HG03354 (cell line): ENCODE measurements at regions not wholly inside any gene's neighbourhood (a gene's known extent, or its start where the extent isn't known, plus 50 kb on each side); places are given as distances from the start of the nearest gene placed in this dataset.

Source experiments
- ATAC-seq: cut with Tn5 transposase; IDR thresholded peaks from one replicate; pipeline ENCODE4 v1.9.1; 2021; ENCODE audit warnings: mild to moderate bottlenecking; ENCODE audit not compliant: unreplicated experiment, poor library complexity, severe bottlenecking

DNA sequence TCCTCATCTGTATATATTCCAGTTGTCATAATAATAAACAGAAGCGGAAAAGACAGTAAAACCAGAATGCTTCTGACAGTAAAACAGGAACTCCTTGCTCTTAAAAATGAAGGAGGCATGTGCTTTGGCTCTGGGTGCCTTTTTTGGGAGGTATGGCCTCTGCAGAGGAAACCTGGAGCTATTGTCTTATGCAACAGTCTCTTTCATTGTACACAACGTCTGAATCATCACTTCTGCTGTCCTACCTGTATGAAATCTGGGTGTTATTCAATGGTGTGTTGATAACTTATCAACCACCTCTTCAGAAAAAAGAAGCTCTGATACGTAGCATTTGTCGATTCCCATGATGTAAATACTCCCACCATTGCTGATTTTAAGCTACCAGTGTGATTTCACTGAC lies 64.8 kb downstream of the CDCA7 start:
- ATAC-seq, result no peak

DNA sequence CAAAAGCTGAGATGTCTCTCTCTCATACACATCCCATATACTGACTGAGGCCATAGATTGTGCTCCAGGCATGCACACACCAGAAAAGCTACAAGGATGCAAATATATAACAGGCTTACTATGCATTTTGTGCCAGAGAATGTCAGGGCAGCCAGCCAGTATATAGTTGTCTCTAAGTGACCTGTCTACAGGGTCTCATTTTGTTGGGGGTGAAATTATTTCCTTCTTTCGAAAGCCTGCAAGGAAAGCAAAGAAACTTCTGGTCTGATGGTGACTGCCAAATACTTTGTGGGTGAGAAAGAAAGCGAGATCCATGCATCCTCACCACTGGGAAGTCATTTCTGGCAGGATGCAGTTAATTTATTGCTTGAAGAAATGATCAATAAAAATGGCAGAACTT lies 70.2 kb downstream of the CDCA7 start:
- ATAC-seq, result no peak

DNA sequence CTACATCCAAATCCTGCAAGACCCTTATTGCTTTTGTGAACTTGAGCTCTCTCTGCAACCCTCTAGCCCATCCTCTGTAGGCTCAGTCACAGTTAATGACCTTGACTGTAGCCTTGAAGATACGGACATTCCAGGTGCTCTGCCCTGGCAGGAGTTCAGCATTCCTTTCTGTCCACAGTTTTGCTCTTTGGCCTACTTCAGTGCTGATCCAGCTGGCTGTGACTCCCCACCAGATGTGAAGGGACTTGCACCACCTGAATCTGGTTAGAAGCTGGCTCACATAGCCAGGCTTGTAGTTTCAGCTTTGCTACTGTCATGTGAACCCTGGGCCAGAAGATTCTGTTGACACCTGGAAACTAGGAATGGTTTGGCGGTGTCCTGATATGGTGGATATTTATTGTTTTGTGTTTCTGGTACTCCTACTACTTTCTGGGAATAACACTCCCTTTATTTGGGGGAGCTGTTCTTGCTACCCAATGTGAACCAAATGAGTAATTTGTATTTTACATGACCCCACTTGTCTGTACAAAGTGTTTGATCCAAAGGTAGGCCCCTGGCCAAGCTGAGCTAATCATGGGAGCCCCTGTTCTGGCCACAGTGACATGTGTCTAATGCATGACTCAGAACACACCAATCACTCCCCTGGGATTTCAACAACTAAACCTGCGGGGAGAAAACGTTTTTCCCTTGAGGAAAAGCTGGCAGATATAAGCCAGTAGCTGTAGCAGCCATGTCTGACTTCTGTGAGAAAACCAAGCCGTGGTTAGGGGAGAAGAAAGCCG lies 73.4 kb downstream of the CDCA7 start:
- no peak for ATAC-seq

DNA sequence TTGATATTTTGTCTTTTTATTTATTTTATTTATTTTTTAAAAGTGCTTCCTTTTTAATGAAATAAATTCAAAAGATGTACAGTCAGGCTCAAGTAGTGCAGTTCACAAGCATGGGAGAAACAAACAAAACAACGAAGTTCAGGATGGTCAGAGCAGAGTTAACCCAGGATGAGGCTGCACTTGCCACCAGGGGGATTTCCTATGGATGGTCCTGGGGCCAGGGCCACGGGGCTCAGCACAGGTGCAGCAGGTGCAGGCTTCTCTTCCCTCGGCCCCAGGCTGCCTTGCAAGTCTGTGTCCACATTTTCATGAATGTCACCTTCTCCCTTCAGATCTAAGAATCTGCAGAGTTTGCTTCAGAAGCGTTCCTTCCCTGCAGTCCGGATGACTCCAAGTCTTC lies 76.5 kb downstream of the CDCA7 start:
- no peak for ATAC-seq

DNA sequence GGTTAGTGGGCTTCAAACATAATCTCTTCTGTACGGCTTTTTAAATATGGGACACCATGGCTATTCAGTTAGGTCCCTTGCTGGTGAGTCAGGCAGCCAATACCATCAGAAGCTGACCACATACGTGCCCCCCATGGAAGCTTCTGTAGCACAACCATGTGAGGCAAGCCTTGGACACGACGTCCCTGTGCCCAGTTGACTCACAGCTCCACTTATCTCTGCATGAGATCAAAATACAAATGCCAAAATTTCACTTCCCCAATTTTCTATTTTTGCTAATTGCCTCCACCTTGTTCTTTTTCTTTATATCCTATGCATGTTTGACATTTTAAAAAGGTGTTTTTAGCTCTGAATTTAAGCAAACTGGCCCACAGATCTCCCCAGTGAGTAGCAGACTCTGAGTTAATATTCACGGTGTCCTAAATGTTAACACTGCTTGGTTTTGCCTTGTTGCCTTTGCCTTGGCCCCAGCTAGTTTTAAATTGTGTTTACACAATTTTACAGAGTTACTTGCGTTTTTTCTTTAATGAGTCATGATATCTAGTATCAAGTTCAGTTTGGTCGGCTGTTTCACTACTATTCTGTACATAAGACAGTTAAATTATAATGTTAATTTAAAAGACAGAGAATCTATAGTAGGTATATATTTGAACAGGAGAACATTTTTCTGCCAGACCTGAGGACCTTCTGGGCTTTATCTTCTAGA lies 77.5 kb downstream of the CDCA7 start:
- no peak for ATAC-seq

DNA sequence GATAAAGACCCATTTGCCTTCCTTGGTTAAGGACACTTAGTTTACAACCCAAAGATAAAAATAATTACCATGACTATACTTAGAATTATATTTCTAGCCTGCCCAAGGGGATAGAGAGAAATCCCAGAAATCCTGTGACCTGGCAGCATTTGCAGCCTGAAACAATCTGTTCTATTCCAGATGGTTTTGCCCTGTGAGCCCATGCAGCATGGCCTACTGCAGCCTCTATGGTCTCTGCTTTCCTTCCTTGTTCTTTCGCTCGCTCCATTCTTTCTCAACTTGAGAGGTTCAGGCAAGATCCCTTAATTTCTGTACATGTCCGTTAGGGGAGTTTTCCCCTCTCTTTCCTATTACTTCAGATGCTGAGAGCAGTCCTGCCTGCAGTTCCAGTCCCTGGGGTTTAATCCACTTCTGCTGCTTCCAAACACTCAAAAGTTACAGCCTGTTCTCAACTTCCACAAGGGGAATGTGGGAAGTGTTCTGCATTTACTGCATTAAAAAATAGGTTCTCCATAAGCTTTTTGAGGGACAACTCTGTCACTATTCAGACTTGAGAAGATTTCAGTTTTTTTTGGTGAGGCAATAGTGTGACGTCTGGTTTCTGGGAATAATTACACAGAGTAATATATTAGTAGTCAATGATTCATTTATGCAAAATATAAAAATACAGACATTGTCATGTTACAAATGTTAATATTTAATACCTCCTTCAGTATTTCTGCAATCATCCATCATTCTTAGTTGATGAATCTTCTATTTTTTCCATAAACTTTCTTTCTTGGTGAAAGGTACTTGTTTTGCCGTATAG lies 80.3 kb downstream of the CDCA7 start:
- no peak for ATAC-seq

DNA sequence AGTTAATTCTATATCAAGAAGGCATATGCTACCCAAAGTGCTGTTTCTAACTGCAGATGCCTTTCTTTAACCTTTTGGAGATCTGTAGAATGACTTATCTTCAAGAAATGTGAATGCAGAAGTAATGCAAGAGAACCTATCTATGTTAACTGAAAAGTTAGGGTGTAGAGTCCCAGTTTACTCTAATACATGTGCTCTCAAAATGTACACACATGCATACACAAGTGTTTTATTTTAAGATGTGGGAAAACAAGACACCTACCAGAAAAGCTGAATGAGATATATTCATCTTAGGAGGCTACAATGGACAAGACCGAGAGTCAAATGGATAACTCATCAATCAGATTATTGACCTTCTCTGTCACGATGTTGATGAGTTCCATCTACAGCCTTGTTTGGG lies 80.9 kb downstream of the CDCA7 start:
- ATAC-seq, result no peak

DNA sequence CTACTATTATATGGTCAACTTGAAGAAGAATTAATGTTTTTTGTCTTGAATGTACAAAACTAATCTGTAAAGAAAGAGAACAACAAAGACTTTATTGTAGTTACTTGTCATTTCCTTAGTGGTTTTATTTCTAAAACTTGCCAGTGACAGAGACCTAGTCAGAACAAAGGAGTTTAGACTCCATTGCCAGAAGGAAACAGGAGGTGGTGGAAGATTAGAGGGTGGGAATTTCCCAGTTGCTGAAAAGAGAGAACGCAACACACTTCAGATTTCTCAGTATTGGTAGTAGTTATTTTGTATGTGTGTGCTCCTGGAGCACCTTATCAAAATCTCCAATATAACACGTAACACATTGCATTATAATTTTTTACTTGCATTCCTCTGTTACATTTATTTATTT lies 81.4 kb downstream of the CDCA7 start:
- ATAC-seq, result no peak

DNA sequence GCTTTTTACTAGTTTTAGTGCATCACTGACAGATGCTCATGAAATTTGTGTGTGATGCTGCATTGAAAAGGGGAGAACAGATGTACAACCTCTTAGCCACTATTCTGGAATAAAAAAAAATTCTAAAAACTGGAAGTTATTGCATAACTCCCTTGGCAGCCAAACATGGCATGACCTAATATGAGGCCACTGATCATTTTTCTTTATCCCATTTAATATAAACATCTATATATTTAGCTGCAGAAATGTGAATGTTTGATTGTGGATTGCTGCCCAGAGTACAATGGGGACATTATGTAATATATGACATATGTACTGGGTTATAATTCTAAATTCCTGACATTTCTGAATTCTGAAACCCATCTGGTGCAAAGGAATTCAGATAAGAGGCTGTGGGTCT lies 86.5 kb downstream of the CDCA7 start:
- no peak for ATAC-seq

DNA sequence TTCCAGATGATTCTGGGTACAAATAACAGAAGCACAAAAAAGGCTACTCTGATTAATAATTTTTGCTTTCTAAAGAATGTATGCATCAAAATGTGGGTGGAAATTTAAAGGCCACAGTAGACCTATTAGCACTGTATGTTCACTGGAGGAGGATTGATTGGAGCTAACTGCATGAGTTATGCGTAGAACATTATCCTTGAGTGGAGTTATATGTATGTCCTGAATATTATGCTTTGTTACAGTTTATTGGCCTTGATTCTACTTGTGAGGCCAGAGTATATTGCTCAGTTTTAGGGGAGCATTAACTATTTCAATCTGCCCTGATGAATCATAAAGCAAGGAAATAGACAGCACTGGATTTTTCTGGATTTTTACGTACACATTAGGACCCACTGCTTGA lies 87.9 kb downstream of the CDCA7 start:
- ATAC-seq, result no peak

DNA sequence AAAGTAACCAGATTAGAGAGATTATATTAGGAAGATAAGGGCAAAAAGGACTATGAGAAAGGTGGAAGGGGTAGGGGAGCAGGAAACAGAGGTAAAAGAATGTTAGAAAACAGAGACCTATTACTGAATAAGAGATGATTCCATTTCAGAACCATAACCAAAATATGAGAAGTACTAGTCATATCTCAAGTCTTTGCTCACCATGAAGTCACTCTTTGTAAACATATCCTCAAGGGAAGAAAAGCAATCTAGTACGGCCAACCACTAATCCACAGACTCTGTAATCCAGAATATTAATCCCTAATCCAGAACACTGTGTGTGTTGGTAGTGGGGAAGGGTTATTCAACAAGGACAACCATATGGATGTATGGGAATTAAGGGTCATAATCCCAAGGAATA lies 92.0 kb downstream of the CDCA7 start:
- no peak for ATAC-seq

DNA sequence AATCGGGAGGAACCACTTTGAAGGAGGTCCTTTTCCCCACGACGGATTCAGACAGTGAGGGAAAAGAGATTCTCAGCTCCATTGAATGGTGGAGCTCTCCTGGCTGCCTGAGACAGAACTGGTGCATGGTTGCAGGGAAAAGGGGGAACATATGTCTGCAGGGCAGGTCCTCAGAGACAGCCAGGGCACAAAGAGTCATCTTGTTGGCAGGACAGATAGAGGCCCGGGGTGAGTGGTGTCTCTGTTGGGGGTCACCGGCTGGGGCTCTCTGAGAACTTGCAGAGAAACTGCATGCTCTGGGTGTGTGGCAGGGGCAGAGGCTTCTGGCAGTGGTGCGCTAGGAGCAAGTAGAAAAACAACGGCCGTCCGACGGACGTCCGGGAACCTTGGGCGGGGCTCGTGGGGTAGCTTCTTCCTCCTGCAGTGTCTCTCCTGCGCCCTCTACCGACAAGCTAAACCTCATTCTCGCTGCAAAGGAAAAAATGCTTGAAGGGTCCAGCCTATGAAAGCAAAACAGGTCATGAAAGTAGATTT lies 94.3 kb downstream of the CDCA7 start:
- ATAC-seq, result peak; percentile 64

DNA sequence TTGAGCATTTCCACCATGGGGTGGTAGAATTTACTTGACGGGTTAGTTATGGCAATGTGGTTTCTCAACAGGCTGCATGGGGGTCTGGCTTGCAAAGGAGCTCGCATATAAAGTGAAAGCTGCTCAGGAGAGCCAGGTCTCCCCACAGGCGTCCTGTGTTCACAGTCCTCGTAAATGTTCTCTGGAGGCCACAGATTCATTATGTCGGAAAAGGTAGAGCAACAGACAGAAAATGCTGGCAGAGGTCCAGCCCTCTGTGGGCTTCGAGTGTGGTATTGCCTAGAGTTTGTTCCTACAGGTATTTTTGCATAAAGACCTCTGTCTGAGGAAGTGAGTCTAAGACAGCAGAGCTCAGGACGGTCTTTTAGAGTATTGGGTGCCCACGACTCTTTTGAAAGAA lies 96.4 kb downstream of the CDCA7 start:
- ATAC-seq, result peak; percentile 62

DNA sequence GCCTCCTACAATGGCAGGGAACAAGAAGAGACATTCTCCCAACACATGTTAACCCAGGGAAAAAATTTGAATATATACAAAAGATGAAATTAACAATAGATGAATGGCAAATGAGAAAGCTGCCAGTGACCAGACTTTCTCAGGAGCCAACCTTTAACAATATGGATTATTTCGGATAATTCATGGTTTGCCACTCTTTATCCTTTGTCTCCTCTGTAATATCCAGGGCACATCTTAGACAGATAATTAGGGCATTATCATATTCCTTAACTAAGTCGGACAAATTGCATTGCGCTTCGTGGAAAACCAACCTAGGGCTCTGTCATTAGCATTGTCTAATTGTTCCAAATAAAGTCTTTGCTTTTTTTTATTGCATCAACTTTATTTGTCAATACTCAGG lies 97.3 kb downstream of the CDCA7 start:
- no peak for ATAC-seq

DNA sequence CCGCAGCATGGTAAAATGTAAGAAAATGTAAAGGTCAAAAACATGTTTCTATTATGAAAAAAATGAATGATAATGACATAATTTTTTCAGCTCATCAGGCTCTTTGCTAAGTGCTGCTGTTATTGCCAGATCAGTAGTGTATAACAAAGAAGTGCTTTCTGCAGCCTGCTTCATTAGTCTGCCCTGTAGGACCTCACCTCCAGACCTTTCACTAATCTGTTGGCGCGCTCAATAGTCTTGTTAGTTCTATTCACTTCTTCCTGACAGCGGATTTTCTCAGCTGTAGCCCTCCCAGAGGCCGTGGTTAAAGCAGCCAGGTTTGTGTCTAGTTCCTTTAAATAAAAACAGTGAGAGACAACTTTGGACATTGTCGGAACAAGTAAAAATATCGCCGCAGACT lies 97.7 kb downstream of the CDCA7 start:
- ATAC-seq, result no peak

DNA sequence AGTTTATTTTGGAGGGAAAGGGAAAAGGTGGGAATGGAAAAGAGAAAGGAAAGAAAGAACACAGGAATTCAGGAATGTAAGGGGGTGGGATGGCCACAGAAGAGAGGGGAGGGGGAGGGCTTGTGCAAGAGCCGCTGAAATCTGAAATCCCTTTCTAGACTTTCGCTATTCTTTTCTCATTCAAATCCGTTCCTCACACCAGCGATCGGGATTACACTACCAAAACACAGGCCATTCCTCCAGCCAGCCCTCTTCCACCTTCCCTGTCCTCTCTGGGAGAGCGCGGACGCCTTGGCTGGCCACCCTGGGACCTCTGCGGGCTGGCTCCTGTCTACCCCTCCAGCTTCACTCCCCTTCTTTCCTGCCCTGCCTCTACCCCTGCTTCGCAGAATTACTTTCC lies 102.3 kb downstream of the CDCA7 start:
- ATAC-seq, result no peak

DNA sequence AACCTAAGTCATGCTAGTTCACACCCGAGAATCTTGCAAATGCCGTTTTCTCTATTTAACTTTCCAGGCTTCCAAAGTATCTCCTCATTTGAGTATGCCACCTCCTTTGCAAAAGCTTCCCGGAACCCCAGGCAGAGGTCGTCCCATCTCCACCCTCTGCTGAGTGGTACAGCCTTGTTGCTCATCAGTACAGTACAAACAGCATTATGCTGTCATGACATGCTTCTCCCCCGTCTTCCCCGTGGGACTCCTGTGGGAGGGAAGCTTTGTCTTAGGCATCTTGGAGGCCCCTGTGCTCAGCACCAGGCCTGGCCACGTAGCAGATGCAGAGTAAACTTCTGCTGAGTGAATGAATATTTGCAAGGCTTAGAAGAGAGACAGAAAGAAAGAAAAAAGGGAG lies 102.7 kb downstream of the CDCA7 start:
- ATAC-seq, result no peak

DNA sequence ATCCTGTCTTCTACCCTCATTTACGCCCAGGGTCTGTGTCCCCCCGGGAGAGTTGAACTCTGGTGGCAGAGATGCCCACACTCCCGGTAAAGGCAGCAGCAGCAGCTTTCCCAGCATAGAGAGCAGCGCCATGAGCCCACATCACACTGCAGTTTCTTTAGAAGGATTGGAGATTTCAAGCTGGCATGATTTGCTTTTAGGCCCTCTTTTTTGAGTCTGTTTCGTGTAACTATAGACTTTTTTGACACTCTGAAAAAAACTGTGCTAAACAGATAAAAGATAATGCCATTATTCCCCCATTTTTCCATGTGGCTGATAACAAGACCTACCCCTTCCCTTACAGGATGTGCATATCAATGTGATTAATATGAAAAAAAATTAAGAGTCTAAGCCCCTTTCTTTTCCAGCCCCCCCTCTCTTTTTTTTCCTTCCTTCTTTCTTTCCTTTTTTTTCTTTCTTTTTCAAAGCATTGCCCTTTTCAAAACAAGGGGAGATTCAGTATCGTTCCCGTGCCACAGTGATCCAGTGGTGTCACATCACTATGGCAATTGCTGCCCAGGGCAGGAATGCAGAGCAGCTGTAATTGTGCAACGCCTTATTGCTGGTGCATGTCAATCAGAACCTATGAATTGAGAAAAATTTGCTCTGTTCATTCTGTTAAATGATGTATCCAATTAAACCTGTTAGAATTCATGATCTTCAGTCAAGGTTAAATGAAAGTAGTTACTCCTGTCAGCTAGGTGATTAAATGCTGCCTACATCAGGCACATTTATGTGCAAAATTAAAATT lies 104.5 kb downstream of the CDCA7 start:
- no peak for ATAC-seq

DNA sequence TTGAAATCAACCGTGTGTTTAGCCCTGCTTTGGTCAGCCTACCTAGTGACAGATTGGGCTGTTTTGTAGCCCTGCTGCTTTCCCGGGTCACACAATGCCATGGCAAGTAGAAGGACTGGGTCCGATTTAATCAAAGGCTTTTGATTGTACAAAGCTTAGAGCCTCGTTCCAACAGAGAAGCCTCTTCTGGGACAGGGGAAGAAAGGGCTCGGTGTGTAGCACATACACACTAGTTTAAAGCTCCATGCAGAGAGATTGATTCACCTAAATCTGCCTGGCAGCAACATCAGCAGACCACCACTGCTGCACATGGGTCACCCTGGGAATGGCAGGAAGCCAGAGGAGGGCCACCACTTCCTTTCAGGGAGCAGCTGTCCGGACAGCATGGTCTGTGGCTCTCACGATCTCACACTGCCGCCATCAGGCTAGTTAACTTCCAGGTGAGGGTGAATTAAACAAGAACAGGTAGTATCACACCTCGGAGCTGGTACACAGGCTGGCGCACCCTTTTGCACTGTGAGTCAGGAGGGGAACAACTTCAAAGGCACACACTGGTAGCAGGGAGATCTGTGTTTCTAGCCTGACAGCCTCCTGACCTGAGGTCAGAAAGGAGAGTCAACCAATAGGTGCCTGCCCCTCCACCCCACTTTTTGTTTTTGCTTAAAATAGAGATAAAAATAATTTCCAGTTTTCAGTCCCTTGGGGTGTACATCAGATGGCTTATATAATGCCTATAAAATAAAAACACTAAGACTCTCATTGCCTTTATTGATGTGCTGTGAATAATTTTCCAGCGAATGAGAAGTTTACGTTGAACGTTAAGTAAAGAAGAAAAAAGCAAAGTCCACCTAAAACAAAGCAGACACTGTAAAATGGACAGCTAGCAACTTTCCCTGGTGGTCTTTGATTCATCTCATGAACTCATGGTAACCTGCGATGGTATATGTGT lies 108.5 kb downstream of the CDCA7 start:
- ATAC-seq, result no peak
